Fibroblast of lung (primary cell): ENCODE measurements at regions not wholly inside any gene's neighbourhood (a gene's known extent, or its start where the extent isn't known, plus 50 kb on each side); places are given as distances from the start of the nearest gene placed in this dataset.

Experiments
- CTCF ChIP-seq, 2 donors: IDR thresholded peaks in 1 of 2; conservative IDR thresholded peaks in 1 of 2; 1 replicate in 1 of 2; 2 replicates in 1 of 2; pipeline ENCODE4 v1.5.1; 2011 to 2012; ENCODE audit warnings: low read length in 2 of 2, control low read depth in 1 of 2, inconsistent platforms in 1 of 2, low read depth in 1 of 2, mild to moderate bottlenecking in 1 of 2
- EZH2 ChIP-seq: IDR thresholded peaks from 2 replicates; pipeline ENCODE4 v1.5.1; 2012; ENCODE audit warnings: low read length, control low read depth, mild to moderate bottlenecking; ENCODE audit errors: missing control alignments

- no peak for TF ChIP-seq CTCF (conservative IDR thresholded peaks at IDR 0.05 in 1 of 2, IDR thresholded peaks at IDR 0.05 in 1 of 2; ENCODE audit: low read depth in 1 of 2, low read length in 2 of 2)
- no peak for TF ChIP-seq EZH2
These were observed 1519.7 kb upstream of the TENM4 start for GRCh38 chr11:80960381-80961029.
